ENCODE measurements at regions not wholly inside any gene's neighbourhood (a gene's known extent, or its start where the extent isn't known, plus 50 kb on each side); places are given as distances from the start of the nearest gene placed in this dataset.

GRCh38 chr21:38744861-38745260, 60.9 kb upstream of the ETS2 start:
- in situ Hi-C loops (cut with MboI) = no loop called here
- Histone ChIP-seq H3K4me2 (ENCODE audit: control insufficient read depth, insufficient read depth) (no peak overlapping the region), H3K9me3 (replicated peaks; ENCODE audit: control insufficient read depth, insufficient read depth, low read length) (no peaks in the 10 kb centered on the region), H3K4me1 (ENCODE audit: control insufficient read depth, insufficient read depth, low read length) (no peaks in the 10 kb centered on the region), H3K79me2 (ENCODE audit: control insufficient read depth, insufficient read depth, low read length) (no peaks in the 10 kb centered on the region), H3K9ac (ENCODE audit: control insufficient read depth, insufficient read depth, low read length) (no peak overlapping the region), H2AFZ (ENCODE audit: control insufficient read depth, low read depth, low read length) (no peak overlapping the region), H3K27me3 (replicated peaks in 1 of 2; ENCODE audit: control insufficient read depth in 2 of 2, insufficient read depth in 2 of 2, low read length in 1 of 2) (no peaks in the 10 kb centered on the region), H3K4me3 (no peak overlapping the region), H3K27ac (ENCODE audit: control insufficient read depth, insufficient read depth) (no peak overlapping the region), H4K20me1 (ENCODE audit: control insufficient read depth, insufficient read depth) (no peaks in the 10 kb centered on the region), H3K36me3 (ENCODE audit: control insufficient read depth in 2 of 2, insufficient read depth in 2 of 2, low read length in 1 of 2) (no peaks in the 10 kb centered on the region)
- FAIRE-seq (no peak), DNase-seq (ENCODE audit: low read depth, low spot score) (no peak), ATAC-seq (no peak)
- intact Hi-C loops (cut with micrococcal nuclease; ENCODE audit: unreplicated experiment) = no loop called here
- 63% methylated on average over 2 of the region's 2 CpGs for WGBS (ENCODE audit: insufficient coverage, insufficient replicate concordance, low lambda C conversion rate, missing lambda C conversion rate)
- ChIA-PET POLR2A (no interaction called here), SMC1A (ENCODE audit: uncharacterized antibody, unreplicated experiment) (no interaction called here), CTCF (no interaction called here), RAD21 (ENCODE audit: unreplicated experiment) (no interaction called here)
- no TSS peak for BruUV-seq (replicated peaks)
- TF ChIP-seq SKIL (IDR thresholded peaks at IDR 0.05; ENCODE audit: low read depth, poor library complexity, severe bottlenecking) = no peak
- TF ChIP-seq MYB (IDR thresholded peaks at IDR 0.05; ENCODE audit: borderline replicate concordance, low read depth, low read length) = no peak
- no peak for TF ChIP-seq EP300 (IDR thresholded peaks at IDR 0.05; ENCODE audit: borderline replicate concordance in 1 of 2, control insufficient read depth in 1 of 2, low read depth in 2 of 2, low read length in 2 of 2)
- no peak for TF ChIP-seq CHD1 (IDR thresholded peaks at IDR 0.05; ENCODE audit: low read depth, low read length)
- TF ChIP-seq MYC (IDR thresholded peaks at IDR 0.05; ENCODE audit: insufficient read depth, insufficient read length, insufficient replicate concordance, low read length, severe bottlenecking) = no peak
- no peak for TF ChIP-seq REST (IDR thresholded peaks at IDR 0.05; ENCODE audit: low read depth, low read length)
- no peak for TF ChIP-seq NFIC (IDR thresholded peaks at IDR 0.05; ENCODE audit: low read depth, low read length)
- no peak for TF ChIP-seq ESRRA (IDR thresholded peaks at IDR 0.05; ENCODE audit: low read length)
- TF ChIP-seq SUPT20H (IDR thresholded peaks at IDR 0.05; ENCODE audit: borderline replicate concordance, control insufficient read depth, low read depth, low read length) = no peak
- no peak for TF ChIP-seq ZBTB4 (CRISPR knock-in tag; IDR thresholded peaks at IDR 0.05)
- no peak for TF ChIP-seq WRNIP1 (IDR thresholded peaks at IDR 0.05; ENCODE audit: borderline replicate concordance, low read depth, low read length)
- no peak for TF ChIP-seq JUNB (IDR thresholded peaks at IDR 0.05)
- TF ChIP-seq ATF2 (IDR thresholded peaks at IDR 0.05; ENCODE audit: low read length) = no peak
- TF ChIP-seq BMI1 (IDR thresholded peaks at IDR 0.05; ENCODE audit: borderline replicate concordance) = no peak
- TF ChIP-seq MTA2 (IDR thresholded peaks at IDR 0.05; ENCODE audit: low read depth) = no peak
